HG03095 (cell line): ENCODE measurements at regions not wholly inside any gene's neighbourhood (a gene's known extent, or its start where the extent isn't known, plus 50 kb on each side); places are given as distances from the start of the nearest gene placed in this dataset.
"Not testable (repeated sequence)": the region's sequence is repeated elsewhere in the genome, so short reads cannot be mapped to it uniquely, and the experiment has no call there.

ENCODE experiments used
- ATAC-seq: cut with Tn5 transposase; IDR thresholded peaks from one replicate; pipeline ENCODE4 v1.9.1; 2021; ENCODE audit warnings: moderate library complexity; ENCODE audit not compliant: unreplicated experiment

DNA sequence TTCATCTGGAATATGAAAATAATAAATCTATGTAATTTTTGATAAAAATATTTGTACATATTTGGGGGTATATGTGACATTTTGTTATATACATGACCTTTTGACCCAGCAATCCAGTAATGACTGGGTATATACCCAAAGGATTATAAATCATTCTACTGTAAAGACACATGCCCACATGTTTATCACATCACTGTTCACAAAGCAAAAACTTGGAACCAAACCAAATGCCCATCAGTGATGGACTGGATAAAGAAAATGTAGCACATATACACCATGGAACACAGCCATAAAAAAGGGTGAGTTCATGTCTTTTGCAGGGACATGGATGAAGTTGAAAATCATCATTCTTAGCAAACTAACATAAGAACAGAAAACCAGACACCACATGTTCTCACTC is 472.1 kb upstream of the DDX18 start:
- ATAC-seq, result no peak

DNA sequence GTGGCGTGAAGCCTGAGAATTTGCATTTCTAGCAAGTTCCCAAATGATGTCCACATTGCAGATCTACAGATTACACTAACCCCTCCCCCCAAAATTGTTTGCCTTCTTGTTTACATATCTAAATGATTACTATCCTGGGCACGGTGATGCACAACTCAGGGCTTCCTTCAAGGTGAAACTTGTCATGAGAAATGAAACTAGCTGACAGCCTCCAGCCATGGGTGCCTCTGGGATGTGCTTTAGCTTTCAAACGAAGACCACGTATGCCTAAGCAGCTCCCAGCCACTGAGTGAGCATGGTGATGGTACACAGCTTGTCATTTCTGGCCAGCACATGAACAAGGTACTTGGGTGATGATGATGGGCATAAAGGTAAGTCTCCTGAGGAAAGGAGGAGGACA is 464.8 kb upstream of the DDX18 start:
- ATAC-seq, result no peak

DNA sequence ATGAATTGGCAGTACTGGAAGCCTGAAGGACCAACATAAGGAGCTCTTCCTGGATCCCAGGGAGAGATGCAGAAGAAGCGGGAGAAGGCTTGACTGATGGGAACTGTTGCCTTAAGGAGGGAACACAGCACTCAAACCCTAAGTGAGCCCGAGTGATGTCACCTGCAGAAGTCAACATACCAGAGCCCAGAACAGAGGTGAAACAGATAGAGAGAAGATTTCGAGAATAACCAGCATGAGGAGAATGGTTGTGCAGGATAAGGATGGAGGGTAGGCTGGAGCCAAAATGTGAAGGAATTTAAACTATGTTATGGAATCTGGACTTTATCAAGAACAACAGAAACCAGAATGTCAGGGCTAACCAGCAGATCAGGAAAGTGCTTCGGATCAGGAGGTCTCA is 463.1 kb upstream of the DDX18 start:
- ATAC-seq, result no peak

DNA sequence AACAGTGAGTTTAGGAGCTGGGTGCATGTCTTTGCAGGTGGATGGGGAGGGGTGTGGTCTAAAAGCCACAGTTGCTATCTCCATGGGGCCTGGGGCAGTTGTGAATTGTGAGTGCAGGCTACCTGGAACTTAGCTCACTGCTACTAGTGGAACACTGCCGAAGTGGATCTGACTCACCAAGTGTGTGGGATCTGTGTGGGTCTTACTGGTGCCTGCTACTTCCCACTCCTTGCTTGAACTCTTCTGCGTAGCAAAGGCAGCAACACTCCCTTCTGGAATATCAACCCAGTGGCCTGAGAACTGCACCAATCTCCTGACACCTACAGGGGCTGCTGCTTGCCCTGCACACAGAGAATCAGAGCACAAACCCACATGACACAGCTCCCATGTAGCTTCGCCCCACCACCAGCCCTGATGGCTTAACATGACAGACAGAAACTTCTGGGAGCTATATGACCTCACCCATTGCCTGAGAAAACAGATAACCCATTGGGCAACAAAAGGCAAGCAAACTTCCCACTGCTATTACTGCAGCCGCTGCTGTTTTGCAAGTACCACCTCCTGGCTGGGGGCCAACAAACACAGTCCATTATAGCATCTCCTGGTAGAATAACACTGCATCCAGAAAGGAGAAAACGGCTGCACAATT is 455.1 kb upstream of the DDX18 start:
- ATAC-seq, result no peak

DNA sequence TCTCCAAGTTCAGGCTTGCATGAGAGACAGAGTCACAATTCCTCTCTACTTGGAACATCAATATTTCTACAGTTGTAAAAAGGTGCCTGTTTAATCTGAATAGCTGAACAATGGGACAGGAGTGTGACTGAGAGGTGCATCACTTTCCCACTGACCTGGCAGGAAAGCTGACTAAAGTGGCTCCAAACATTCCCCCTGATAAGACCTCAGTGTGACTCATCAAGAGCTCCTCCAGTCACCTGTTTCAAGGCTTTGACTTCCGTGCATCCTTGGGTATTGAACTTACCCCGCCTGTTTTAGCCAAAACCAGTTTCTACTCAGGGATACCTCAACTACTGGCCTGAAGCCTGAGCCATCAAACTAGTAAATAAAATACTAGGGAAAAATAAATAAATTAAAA is 453.9 kb upstream of the DDX18 start:
- no peak for ATAC-seq

DNA sequence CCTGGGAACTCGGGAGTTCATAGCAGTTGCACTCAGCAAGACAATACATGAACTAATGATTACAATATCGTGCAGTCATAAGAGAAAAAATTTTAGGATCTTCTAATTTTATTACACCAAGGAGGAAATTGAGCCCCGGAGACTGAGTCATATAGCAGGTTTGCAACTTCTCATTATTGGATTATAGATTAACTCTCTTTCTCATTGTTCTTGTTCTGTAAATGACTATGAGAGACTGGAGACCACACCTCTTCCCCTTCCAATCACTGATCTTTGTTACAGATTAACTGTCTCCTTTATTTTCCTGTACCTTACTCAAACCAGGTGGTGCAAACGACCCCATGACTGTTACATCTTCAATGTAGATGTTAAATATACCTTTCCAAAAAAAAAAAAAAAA is 435.8 kb upstream of the DDX18 start:
- ATAC-seq, result peak; percentile 80

DNA sequence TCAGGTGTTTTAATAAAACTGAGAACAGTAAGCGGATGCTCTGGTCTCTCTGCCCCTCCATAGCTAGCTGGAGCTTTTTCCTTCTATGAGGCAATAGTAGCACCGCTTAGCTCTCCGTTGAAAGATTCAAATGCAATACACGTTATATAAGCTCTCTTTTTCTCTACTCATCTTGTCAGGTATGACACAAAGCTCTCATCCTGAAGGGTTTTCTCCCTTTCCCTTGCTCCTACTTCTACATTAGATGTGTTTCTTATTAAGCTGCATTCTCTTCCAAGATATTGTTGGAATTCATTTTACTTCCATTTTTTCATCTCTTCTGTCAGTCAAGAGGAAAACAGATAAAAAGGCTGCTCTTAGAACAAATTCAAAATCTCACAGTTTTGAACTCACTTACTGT is 434.6 kb upstream of the DDX18 start:
- ATAC-seq, result no peak

DNA sequence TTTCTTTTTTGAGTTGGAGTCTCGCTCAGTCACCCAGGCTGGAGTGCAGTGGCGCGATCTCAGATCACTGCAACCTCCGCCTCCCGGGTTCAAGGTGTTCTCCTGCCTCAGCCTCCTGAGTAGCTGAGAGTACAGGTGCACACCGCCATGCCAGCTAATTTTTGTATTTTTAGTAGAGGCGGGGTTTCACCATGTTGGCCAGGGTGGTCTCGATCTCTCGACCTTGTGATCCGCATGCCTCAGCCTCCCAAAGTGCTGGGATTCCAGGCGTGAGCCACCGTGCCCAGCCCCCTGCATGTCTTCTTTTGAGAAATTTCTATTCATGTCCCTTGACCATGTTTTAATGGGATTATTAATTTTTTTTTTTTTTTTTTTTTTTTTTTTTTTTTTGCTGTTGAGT is 430.5 kb upstream of the DDX18 start:
- not testable (repeated sequence) for ATAC-seq

DNA sequence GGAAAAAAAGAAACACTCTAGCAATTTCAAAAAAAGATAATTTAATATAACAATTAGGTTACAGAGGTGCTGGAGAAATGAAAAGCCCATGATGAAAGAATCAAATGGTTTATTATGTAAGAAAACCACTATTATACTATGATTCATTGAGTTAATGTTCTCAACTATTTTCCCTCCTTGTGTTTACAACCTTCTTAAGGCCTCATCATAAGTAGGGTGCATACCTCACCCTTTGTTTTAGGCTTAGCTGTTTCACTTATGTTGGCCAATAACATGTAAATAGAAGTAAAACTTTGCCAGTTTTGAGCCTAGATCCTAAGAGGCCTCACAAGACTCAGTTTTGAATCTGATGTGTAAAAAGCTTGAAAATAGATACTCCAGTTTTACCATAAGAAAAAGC is 418.3 kb upstream of the DDX18 start:
- ATAC-seq, result no peak

DNA sequence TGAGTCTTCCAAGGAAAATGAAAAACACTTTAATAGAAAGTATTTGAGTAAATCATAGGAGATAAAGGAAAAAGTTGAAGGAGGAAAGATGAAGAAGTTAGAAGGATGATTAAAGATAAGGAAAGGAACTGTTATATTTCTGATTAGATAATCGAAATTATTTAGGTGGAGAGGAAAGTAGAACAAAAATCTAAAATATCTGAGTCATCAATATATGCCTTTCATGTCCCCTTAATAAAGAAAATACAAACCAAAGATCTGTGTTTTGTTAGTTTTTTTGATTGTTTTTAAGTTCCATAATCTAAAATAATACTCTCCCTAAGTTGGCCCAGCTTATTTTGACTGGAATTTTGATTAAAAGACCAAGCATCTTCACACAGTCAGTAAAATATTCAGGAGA is 412.9 kb upstream of the DDX18 start:
- ATAC-seq, result no peak

DNA sequence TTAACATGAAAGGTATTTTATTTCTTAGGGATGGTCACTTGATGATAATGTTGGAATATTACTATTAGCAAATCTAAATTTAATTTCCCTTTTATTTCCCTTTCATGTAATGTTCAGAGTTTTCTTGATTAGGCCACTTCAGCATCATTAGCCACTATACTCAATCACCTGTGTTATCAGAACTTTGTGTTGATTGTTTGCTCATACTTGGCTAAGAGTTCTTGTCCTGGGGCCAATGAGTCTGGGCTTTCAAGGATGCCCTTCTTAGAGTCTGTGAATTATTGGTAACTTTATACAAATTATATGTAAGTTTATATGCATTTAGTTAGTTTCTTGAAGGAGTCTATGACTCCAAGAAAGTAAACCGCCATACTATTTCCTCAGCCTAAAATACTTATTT is 408.0 kb upstream of the DDX18 start:
- ATAC-seq, result no peak

DNA sequence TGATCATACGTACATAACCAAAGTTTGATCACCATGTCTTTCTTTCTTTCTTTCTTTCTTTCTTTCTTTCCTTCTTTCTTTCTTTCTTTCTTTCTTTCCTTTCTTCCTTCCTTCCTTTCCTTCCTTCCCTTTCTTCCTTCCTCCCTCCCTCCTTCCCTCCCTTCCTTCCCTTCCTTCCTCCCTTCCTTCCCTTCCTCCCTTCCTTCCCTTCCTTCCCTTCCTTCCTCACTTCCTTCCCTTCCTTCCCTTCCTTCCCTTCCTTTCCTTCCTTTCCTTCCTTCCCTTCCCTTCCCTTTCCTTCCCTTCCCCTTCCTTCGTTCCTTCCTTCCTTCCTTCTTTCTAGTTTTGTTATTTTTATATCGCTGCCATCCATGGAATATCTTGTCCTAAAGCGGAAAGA is 406.7 kb upstream of the DDX18 start:
- no peak for ATAC-seq

DNA sequence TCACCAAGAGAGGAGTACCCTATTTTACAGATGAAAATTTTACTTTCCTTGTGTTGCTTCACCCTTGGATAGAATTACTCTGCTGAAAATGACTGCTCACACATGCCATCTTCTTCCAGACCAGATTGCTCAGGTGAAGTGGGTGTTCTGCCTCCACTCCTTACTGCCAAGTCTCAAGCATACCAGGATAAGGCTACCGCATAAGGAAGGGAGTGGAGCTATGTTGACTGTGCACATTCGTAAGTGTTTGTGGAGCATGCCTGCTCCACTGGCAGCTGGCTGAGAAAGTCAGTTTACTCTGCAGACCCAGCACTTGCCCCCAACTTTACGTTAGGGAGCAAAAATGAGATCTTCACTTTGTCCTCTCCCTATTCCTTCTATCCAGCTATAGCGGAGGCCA is 405.0 kb upstream of the DDX18 start:
- ATAC-seq, result no peak

DNA sequence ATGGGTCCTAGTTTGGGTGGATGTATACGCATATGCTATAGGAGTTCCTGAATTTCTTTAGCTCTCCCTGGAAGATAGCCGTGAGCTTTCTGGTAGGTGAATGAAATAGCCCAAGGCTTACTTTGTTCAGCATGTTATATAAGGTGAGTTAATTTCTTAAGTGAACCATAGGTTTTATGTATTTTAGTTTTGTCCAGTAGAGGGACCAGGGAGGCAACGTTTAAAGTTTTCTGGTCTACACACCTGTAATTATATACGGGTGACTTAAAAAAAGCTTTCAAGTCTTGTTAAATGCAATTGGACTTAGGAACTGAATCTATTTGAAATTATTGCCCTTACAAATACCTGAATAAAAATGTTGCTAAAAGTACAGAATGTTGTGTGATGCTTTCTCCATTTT is 402.5 kb upstream of the DDX18 start:
- ATAC-seq, result no peak

DNA sequence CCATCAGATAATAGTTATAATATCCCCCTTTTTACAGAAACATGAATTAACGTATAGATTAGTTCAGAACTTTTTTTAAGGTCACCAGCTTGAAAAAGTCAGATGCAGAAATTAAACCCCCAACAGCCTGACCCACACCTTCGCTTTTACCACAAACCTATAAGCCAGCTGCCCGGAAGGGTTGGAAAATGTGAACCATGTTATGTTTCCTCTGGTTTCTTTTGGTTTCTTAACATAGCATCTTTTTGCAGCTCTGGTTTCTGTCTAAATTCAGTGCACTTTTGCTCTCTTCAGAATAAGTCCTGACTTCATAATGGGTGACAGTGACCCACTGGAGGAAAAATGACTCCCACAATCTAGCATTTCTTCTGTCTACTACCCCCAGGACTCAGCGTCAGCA is 381.7 kb upstream of the DDX18 start:
- no peak for ATAC-seq

DNA sequence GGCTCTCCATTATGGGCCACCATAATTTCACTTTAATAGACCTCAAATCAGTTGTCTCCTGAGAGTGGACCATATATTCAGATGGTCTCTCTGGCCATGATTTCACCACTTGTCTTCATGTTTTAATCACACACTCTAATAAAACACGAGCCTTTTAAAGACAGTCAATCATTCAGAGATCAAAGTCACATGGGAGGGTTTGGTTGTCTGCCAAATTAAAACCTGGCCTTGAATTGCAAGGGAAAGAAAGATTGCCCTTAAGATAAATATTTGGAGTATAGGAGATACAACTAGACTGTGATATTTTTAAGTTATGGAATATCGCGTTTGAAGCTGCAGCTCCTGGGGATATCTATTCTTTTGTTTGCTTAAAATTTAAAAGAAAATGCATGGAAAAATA is 377.8 kb upstream of the DDX18 start:
- no peak for ATAC-seq

DNA sequence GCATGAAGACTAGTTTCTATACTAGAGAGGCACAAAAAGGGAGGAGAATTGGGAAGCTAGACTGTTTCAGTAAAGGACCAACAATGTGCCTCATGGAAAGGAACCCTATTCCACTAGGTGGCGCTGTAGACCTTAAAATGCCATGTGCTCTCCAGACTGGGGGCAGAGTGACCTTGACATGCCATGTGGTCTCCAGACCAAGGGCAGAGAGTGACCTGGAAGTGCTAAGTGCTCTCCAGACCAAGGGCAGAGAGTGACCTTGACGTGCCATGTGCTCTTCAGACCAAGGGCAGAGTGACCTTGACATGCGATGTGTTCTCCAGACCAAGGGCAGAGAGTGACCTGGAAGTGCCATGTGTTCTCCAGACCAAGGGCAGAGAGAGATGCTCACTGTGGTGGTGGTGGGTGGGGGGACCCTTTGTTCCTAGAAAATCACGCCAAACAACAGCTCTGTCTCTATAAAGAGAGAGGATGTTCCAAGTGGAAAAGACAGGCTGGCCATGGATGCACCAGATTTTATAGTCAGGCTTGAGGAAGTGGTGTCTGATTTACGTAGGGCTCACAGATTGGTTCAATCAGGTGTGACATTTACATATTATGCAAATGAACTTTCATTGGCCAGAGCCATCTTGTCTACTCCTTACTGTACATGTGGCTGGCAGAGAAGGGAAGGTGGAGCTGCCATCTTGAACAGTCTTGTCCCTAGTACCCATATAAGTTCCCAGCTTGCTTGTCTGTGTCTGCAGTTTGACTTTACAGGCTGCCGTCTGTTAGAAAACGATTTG is 344.0 kb upstream of the DDX18 start:
- no peak for ATAC-seq

DNA sequence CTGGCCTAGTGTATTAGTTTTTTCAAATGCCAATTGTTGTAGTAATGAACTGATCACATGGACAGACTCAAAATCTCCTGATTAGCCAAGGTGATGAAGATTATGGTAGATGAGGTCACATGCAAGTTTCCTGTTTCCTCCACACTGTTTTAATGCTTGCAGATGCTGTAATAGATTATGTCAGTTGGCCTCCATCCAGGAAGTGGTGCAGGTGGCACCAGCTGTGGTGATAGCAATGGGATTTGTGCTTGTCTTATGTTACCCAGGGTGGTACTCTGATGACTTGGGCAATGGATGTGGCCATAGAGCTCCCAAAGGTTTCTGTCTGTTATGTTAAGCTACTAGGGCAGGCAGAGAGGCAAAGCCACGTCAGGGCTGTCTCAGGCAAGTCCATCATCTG is 332.9 kb upstream of the DDX18 start:
- no peak for ATAC-seq

DNA sequence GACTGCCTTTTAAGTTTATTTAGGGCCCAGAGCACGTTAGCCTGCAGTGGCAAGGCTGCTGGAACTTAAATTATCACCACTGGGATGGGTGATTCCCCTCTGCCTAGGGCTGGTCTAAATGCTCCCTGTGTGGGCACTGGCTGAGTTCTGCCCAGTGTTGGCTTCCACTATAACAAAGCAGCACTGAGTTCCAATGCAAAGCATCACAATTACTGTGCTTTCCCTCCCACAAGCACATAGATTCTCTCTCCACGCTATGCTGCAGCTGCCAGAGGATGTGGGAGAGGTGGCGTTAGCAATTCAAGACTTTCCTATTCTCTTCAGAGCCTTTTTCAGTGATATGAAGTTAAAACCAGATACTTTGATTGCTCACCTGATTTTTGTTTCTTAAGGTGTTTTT is 328.9 kb upstream of the DDX18 start:
- ATAC-seq, result no peak

DNA sequence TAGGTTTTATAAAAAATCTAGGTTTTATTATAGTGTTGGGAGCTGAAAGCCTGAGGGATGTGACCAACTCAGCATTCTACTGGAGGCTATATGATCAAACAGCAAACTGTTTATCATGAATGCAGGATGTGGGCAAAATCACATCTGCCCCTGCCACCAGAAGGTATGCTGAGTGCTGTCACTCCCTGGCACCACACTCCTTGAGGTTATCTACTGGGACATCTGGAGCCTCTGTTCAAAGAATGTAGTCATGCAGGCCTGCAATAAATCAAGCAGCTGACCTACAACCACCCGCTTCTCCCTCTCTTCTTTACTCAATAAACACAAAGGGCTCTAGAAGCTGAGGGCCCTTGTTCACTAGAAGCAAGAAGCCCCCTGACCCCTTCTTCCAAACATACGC is 328.4 kb upstream of the DDX18 start:
- ATAC-seq, result no peak

DNA sequence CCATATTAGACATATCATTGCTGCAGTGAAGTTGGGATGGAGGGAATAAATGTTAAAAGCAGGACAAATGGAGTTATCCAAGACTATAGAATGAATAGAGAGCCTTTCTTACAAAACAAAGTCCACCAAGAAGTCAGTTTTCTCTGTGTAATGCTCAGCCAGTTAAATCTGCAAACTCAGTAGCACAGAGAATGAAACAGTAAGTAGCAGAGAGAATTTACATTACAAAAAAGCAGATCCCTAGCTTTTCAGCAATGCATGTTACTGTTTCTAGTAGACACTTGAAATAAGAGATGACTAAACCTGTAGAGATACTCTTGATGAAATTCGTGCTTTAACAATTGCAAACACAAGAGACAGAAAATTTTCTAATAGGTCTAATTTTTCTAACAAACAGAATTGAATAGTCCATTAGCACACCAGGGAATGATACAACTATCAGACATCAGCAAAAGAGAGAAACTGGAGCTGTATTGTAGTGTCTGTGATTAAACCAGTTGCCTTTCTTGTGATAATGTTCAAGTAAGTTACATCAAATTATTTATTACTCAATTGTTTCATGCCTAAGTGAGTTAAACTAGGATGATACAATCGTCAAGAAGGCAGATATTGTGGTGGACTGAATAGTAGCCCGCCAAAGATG is 322.2 kb upstream of the DDX18 start:
- no peak for ATAC-seq

DNA sequence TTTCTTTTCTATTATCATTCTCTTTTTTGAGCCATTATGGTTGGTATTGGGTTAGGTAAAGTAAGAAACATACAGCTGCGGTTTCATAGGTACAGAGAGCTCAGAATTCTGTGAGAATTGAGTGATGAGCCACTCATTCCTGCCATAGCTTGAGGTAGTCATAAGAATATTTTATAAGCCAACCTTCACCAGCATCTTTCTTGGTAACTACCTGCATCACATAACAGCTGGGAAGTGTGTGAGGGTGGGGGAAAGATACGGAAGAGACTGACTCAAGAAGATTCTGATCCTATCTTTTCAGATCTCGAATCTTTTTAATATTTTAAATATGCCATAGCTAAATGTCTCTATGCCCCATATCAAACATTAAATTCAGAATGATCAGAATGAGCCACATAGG is 313.8 kb upstream of the DDX18 start:
- ATAC-seq, result no peak
